HUDEP-2 (cell line): ENCODE measurements at regions not wholly inside any gene's neighbourhood (a gene's known extent, or its start where the extent isn't known, plus 50 kb on each side); places are given as distances from the start of the nearest gene placed in this dataset.
A peak's percentile ranks its signal among the peaks of the same experiment; 100 is the strongest.

Source experiments
- DNase-seq, 76 experiments: peaks; one replicate each; lab custom pipeline; 2025; ENCODE audit not compliant: unreplicated experiment in 76 of 76; lab: John Stamatoyannopoulos, UW

DNA sequence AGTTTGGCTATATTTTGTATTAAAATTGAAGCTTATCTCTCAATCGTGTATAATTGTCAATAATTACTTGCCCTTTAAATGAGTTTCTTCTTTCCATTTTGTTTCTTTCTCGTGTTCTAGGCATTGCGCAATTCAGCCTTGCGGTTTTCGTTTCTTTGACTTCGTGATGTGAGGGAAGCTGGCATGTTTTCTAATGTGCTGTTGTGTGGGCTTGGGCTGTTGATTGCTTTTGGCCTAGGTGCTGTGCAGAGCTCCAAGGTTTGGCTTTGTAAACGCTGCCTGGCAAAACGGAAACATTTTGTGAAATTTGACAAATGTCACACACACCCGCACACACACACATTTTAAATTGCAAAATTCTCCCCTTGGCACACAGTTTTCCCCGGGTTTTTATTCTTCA is 242.6 kb upstream of the TCF4 start:
- DNase-seq = no peak

DNA sequence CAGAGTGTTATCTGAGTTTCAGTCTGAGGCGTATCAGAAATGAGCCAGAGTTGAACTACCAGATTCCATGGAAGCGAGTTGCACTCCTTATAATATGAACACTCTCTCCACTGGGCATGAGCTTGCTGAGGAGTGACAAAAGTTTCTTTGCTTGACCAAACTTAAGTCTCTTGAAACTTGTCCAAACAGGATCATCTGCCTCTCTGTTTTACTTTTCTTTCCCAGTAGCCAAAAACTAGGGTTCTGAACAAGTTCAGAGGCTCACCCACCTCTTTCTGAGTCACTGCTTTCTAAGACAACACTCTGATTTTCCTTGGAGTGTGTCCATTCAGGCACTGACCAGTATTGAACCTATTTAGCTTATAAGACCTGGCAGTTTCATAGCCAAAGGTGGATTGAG is 233.2 kb upstream of the TCF4 start:
- DNase-seq = no peak

DNA sequence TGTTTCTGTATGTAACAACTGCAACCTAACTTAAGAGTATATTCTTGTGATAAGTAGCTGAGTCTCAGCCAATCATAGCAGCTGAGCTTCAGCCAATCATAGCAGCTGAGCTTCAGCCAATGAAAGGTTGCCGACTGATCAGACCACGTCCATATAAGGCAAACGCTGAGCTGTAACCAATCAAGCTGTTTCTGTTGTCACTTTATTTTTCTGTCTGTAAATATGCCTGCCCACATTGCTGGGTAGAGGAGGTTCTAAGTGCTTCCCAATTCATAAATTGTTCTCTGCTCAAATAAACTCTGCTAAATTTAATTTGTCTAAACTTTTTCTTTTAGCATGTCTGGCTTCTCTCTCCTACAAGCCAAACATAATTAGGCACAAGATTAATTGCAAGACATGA is 231.5 kb upstream of the TCF4 start:
- no peak for DNase-seq

DNA sequence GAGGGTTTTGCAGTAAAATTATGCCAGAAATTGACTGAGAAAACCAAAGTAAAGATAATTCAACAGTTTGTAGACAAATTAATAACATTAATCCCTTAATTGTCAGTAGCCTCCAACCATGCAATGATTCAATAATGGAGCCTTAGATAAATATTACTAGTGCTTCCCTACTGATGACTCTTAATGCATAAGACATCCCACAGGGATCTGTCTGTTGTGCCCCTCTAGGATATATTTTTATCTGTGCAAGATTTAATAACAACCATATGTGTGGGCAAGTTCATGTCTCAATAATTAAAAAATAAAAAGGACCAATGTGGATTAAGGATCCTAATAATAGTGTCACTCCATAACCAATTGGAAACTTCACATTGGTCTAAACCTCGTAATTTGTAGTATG is 230.3 kb upstream of the TCF4 start:
- DNase-seq = no peak

DNA sequence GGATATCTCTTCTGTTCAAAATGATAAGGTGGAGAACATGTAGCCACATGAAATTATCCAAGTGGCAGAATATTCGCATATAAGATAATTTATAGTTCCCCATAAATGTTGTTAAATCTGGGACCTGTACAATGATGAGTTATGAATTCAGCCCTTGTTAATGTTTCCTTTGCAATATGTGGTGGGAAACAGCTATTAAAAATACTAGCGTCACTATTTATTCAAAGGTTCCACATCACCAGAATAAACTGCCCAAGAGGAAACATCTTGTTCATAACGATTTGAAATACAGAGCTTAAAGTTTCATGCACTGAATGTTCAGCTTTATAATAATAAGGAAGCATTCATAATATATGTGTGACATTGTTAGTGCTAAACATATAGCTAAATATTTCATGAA is 223.9 kb upstream of the TCF4 start:
- no peak for DNase-seq

DNA sequence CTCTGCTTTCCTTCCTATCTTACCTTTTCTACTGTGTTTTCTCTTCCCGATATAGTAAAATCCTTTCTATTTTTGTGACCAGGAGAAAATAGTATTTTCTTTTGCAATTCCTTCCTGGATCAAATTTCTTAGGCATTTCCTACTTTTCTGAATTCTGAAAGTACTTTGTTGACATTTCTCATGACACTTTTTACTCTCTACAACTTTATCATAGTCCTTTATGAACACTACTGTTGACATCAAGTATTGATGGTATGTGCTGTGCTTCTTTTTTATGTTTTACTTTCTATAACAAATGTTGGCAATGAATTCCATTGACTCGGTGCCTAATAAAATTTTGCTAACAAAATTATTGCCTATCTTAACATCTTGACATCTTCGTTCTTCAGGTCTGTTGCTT is 217.7 kb upstream of the TCF4 start:
- DNase-seq = no peak

DNA sequence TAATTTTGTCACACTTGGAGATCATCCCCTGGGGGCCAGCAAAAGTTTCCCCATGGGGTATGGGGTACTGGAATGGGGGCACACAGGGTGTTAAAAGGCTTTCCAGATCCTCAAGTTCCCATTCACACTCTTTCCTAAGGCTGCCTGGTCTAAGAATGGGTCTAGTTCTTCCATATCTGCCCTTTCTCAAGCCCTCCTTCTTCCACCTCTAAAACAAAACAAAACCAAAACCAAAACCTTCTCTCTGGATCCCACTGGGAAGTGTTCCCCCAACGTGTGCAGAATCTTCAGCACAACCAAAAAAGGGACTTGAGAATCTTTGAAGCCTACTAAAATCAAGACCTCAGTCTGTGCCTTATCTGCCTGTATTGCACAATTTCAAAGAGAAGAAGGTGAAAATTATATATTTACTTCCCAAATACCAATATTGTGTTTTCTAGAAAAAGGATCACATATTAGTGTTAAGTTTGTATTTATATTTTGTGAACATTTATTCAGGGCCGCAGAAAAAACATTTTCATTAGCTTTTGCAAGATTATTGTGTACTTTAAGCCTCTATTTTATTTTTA is 207.2 kb upstream of the TCF4 start:
- no peak for DNase-seq

DNA sequence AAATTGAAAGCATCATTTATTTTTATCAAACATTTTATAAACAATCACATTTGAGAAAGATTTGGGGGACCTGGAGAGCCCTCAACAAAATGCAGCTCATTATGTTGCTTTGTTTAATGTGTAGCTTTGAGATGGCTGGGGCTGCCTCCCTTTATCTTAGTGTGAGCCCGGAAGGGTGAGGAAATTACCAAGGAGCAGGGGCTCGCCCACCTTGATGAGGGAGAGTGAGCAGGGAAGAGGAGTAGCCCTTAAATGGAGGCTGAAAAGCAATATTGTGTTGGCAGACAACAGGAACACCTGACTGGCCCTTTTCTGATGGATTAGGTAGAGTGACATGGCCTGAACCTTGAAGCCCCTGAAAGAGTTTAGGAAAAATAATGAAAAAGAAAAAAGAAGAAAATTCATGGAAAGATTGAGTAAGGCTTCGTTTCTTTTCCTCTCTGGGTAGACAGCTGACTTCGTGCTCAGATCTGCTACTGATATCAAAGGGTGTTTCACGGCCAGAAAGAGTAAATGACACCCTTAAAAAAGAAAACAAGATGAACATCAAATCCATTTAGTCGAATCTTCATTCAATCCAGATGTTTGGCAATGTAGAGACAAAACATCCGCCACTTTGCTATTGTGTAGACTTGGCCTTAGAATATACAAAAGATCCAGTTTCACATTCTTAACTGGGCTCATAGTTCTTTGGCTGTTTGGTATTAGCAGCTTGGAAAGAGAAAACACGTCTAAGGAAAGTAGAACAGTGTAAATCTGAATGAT is 206.5 kb upstream of the TCF4 start:
- DNase-seq = no peak

DNA sequence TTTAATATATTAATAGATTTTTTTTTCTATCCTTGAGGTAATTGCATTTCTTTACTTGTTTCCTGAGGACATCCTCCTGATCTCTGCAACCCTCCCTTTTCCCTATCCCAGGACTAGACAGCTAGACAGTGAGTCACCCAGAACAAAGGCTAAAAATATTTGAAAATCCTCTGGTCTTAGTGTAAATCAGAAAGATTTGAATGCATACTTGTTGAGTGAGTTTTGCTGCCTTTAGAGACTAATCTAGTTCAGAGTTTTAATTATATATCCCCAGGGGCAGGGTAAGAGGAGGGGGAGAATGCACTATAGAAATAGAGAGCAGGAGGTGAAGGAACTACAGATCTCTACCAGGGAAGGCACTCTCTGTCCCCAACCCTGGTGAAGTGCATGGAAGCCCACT is 202.3 kb upstream of the TCF4 start:
- DNase-seq = no peak

DNA sequence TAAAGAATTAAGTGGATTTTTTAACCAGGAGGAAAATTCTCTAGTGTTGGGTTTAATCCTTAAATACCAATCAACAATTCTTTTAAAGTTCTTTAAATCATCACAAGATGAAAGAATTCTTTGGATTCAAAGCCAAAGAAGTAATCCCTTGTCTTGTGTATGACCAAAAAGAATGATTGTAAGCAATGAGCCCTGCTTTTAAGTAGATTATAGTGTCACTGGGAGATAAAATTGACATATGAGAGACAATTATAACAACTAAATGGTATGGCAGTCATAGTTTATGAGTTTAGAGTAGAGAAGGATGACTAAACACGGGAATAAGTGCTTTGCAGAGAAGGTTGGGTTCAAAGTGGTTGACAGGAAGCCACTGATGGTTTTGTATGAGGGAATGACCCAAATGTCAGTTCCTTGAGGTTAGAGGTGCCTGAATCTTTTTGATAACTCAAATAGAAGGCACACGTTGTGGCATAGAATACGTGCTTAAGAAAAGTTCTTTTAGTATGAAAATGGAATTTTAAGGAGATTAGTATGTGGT is 199.6 kb upstream of the TCF4 start:
- no peak for DNase-seq

DNA sequence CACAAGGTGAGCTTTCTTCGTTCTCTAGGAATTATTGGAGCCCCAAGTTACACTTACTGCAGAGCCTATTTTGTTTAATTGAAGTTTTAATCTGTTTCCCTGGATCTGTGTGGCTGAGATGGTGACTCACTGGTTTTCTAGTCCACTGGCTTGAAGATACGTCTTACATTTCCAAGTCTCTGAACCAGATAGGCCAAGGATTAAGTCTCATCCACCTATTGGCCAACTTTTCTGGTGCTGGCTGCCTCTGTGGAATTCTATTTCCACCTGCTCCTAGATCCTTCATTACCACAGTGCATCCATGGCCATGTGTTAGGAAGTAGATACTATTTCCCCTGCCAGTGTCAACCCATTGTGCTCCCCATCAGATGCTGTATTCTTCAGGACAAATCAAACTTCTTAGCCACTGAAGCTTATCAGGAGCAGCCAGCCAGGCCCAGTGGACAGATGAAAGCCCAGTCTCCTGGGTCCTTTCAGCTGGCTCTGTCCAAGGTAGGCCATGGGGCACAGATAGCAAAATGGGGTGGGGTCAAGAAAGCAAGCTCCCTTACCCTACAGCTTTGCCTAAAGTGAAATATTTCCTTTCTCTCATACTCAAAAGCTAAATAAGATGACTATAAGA is 198.8 kb upstream of the TCF4 start:
- no peak for DNase-seq

DNA sequence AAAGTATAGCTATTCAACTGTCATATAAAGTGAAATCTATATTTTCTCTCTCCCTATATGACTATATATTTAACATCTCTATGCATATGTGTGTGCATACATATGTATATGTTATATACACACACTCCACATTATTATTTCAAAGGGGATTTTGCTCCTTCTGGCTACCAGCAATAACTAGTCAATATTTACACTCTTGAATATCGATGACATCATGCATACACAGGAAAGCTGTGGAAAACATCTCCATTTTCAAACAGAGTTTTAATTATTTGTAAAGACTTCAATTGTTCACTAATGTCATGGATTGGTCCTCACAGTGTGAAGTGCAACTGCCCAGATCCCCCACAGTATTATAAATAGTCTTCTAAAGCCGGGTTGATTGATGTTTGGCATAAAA is 195.9 kb upstream of the TCF4 start:
- no peak for DNase-seq

DNA sequence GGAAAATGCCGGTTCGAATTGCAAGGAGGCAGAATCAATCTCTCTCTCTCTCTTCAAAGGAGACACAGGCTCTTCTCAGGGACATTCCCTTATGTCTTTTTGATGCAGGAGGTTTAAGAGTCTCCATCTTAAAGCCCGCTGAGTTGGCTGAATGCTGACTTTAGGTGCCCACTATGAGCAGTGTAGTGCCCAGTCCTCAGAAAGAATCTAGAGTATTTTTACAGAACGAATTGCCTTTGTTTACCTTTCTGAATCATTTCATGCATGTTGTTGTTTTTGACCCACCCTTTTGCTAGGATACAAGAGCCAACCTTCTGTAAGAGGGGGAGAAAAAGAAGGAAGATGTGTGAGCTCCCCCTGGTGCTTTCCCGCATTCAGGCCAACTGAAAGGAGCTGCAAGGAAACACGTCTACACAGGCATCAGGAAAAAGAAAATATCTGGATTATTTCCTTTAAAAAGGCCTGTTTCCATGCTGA is 193.5 kb upstream of the TCF4 start:
- peak in 38 of 76 experiments; percentile 1 to 63 (median 23) for DNase-seq

DNA sequence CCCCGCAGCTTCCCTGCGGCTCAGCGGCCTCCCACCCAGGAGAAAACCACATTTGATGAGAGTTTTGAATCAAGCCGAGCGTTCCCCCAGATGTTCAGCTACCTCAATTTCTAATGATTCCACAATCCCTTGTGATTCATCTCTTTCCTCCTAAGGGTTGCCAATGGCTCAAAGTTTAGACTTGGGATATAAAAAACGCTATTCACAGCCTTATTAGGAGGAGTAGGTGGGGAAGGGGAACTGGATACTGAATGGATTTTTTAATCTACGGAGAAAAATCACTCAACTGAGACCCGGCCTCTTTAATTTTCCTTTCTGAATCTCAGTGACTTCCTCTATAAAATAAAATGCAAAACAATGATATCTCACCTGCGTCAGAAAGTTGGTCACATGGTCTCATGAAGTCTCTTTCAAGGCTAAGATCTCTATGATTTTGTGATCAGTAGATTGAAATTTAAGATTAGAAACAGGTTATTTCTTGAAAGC is 192.6 kb upstream of the TCF4 start:
- no peak for DNase-seq

DNA sequence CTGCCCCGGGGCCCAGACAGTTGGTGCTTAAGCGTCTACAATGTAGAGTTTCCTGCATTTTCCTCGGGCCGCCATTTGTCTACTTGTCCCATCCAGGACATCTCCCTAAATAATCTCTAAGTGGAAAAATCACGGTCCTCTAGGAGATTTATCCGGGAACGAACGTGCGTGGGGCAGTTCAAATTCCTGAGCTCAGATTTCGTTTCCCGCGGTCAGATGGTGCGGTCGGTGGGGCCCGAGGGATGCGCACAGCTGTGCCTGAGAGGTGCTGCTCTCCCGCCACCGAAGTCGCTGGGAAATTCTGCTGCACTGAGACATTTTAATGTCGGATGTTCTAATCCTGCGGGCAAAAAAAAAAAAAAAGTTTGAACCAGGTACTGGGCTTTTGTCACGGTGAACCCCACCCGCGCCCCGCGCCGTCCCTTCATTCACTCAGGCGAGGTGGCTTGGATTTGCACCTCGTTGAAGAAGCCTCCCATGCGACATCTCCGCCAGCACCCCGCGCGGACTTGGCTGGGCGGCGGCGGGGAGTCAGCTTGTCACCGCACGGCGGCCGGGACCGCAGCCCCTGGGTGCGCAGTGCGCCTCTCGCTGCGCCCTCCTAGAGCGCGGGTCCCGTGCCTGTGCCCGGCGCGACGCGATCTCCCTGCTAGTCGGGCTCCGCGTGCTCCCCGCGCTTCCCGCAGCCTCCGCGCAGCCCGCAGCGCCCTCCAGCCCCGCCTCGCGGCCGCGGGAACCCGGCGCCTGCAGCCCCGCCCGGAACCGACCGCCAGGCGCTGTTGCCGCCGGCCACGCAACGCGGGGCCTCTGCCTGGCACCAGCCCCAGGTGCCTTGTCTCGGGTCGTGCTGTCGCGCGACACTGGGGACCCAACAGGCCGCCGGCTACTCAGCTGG is 191.9 kb upstream of the TCF4 start:
- peak in 12 of 76 experiments; percentile 3 to 43 (median 18) for DNase-seq

DNA sequence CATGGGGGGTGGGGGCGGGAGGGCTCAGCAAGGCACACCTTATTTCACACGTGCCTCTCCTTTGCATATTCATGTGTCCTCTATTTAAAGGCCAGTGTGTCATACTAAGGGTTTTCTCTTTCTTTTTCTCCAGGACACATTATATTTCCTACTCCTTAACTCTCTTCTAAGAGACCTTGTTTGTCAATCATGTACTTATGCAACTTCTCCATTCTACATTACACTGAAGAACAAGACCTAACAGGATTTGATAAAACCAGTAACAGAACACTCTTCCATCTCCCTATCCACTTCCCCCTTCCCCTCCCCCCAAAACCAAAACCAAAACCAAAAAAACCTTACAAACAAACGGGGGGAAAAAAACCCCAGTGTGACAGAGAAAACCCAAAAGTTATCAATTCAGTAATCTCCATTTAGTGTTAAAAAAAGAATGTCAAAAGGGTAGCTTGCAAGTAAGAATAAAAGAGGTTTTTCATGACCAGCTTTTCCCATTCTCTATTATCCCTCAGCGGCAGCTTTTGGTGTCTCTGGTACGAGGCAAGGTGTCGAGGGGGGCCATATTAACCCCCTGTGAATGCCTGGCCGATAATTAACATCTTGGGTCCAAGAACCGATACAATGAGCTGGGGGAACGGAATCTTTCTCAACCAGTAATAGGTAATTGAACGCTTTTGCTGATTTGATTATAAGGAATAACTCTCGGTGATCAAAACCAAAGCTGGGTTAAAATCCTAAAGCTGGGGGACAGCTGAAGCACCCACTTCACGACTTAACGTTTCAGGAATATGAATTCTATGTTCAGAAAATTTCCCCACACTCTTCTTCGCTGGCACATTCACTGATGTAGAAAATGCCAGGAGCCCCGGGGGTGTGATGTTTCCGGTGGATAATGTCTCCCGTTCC is 191.0 kb upstream of the TCF4 start:
- no peak for DNase-seq

DNA sequence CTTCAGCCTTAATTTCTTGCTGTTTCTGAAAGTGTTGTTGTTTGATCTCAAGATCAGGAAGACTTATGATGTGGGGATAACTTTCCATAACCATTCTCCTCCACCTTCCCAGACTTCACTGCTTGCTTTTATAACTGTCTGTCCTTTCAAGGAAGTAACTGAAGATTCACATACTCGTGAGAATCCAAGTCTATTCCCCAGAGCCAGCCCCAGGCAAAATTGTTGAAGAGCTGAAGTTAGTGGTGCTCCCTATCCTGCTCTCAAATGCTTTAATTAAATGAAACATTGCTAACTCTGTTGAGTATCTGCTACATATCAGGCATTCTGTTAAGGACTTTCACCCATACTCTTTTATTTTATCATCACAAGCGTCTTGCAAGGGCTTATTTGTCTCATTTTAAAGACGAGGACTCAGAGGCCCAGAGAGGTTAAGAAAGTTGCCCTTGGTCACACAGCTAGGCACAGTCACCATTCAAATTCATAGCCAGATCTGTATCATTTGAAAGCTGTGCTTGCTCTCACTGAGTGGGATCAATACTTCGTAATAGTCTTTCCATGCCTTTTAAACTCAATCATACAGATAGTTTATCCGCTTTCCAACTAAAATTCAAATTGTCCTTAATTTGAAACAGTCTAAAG is 189.8 kb upstream of the TCF4 start:
- DNase-seq = no peak

DNA sequence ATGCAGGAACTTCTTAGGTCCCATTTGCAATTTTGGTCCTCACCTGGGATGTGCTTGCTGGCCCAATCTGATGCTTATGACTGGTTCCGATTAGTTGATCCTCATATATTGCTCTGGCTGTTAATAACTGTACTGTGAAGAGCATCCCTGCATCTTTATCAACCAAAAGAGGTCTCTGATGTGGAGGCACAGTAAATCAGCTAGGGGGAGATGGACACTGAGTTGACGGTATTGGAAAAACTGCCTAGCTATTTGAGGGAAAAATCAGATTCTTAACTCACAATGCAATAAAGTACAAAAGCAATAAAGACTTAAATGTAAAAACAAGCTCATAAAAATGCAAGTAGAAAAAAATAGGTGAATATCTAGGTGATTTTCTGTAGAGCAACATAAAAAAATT is 188.0 kb upstream of the TCF4 start:
- DNase-seq = no peak

DNA sequence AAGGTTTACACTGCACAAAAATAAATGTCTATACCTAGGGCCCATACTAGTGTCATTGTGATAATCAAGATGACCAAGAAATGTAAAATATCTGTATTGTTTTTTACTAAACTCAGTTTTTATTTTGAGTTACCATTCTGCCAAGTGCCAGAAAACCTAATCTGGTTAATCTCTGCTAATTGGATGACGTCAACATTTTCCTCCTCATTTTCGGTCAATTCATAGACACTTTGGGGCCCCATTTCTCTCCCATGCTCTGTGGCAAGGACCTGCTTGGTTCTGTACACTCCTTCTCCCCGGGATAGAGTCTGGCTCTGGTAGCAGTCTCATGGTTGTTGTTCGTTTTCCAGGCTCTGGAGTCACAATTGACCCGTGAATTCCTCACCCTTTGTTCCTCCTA is 186.5 kb upstream of the TCF4 start:
- DNase-seq = no peak
